IPS-18c (cell line): ENCODE measurements at regions not wholly inside any gene's neighbourhood (a gene's known extent, or its start where the extent isn't known, plus 50 kb on each side); places are given as distances from the start of the nearest gene placed in this dataset.

Experiments
- H3K4me3 ChIP-seq: 2 replicates; pipeline ENCODE4 v1.7.0; 2013; ENCODE audit warnings: low read depth, mild to moderate bottlenecking, low read length, moderate library complexity; ENCODE audit not compliant: insufficient read depth
- H3K9me3 ChIP-seq: one replicate; pipeline ENCODE4 v1.6.1; 2013; ENCODE audit warnings: mild to moderate bottlenecking, low read length, moderate library complexity; ENCODE audit not compliant: control insufficient read depth, insufficient read depth

DNA sequence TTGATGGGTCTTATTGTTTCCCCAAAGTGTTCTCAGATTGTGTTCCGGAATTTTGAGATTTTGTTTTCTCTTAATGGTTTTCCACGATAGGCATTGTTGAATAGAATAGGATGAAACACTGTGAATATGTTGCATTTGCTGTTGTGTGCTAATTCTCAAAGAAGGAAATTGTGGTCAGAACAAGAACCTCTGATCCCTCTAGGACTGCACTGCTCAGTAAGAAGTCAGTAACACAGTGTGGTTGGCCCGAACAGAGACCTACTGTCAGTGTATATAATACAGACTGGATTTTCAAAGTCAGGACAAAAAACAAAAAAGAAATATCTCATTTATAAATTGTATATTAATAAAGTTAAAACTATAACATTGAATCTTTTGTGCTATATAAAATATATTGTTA, 494.8 kb downstream of the MAT2B start:
- Histone ChIP-seq H3K9me3 (no peaks in the 10 kb centered on the region), H3K4me3 (no peak overlapping the region)

DNA sequence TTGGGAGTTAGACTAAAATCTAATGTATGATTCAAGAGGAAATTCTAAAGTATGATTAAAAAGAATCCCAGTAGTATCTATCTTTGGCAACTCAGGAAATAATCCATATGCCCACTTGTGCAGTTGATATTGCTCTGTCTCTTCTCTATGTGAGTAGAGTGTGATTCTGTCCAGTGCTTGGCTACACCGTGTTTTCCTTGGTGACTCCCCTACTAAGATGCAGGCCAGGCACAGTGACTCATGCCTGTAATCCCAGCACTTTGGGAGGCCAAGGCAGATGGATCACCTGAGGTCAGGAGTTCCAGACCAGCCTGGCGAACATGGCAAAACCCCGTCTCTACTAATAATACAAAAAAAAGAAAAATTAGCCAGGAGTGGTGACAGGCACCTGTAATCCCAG, 495.4 kb downstream of the MAT2B start:
- Histone ChIP-seq H3K9me3 (no peaks in the 10 kb centered on the region), H3K4me3 (no peak overlapping the region)

DNA sequence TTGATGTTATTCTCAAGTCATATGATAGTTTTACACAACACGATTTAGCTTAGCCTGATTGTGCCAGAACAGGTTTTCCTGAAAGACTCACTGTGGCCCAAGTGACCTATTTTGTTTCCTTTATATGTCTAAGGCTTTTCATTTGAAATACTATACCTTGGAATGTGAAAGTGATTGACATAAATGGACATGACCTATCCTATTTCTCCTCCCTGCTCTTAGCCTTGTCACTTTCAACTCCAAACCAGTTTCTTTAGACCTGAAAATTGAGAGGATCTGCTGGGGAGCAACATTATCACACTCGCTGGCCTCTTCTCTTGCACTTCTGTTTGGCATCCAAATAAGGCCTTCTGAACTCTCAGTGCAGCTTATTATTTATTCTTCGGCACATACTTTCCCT, 496.8 kb downstream of the MAT2B start:
- H3K9me3 ChIP-seq: no peaks in the 10 kb centered on the region
- no peak overlapping the region for H3K4me3 ChIP-seq

DNA sequence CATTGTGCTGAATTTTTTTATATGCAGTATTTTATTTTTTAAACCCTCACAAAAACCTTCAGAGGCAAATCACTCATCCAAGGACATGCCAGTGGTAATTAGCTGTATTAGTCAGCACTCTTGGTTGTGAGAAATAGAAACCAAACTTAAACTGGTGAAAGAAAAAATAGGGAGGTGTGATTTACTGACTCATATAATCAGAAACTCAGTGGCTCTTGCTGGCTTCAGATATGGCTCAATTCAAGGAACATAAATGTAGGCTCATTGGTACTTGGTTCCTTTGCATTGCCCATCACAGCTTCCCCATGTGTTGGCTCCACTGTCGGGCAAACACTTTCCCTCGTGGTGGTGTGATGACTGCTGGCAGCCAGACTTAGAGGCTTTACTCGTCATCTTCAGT, 497.2 kb downstream of the MAT2B start:
- Histone ChIP-seq H3K9me3 (no peaks in the 10 kb centered on the region), H3K4me3 (no peak overlapping the region)

DNA sequence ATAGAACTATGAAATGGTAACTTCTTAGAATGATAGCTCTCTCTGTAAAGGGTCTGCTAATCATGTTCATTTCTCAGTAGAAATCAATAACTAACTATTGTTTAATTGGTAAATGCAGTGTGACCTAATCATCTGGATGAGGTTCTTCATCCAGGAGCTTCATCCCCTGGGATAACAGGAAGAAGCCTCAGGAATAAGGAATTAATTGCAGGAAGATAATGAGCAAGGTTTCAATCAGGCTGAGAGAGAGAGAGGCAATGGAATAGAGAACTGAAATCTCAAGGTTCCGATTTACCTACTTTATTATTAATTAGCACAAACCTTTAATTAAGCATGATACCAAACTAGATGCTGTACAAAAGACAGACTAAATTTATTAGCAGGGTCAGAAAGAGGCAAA, 499.7 kb downstream of the MAT2B start:
- no peak overlapping the region for H3K4me3 ChIP-seq
- H3K9me3 ChIP-seq: no peaks in the 10 kb centered on the region

DNA sequence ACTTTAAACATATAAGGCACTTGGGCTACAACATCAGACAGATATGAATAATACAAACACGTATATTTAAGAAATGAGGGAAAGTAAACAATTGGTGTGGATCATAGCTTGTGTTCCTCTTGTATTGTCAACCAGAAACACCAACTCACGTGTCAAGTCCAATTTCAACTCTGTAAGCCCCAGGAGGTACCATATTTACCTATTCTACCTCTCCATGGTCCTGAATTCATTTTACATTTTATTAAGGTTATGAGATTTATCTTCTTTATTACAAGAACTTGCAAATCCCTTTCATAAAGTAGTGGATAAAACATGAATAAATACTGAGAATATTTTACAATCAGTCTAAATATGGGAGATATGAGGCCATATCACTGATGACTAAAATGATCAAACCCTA, 501.6 kb downstream of the MAT2B start:
- H3K4me3 ChIP-seq: no peak overlapping the region

DNA sequence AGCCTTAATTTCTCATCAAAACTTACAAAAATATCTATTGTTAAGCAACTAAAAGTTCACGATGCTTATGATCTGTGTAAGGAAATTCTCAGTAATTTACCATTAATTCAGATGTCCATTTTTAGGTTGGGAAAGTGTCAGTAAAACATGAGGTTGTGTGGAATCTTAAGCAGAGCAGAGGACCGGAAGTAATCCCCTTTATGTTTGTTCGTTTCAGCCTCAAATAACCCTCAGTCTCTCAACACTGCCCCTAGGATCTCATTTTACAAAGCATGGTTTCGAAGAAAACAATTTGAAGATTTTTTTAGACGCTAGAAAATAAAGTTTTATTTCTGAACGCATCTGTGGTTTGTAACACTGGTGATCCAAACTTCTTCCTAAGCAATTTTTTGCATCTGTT, 504.2 kb downstream of the MAT2B start:
- no peak overlapping the region for H3K4me3 ChIP-seq
- H3K9me3 ChIP-seq: no peaks in the 10 kb centered on the region

More for the DNA sequence above, 501.6 kb downstream of the MAT2B start:
- no peaks in the 10 kb centered on the region for H3K9me3 ChIP-seq

DNA sequence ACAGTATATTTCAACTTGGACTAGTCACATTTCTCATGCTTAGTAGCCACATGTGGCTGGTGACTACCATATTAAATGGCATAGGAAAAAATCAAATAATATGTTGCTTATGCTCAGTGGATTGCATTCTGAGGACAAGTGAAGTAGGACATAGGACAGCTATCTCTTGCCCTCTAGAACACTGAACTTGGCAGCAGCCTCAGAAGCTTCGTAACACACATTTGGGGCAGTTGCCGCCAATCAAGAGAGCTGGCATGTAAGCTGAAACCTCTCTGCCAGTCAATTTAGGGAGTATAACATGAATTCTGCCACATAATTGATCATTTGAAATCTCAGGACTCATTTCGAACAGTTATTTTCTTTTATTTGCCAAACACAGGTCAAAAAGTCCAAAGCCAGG, 505.5 kb downstream of the MAT2B start:
- no peak overlapping the region for H3K4me3 ChIP-seq
- H3K9me3 ChIP-seq: no peaks in the 10 kb centered on the region

DNA sequence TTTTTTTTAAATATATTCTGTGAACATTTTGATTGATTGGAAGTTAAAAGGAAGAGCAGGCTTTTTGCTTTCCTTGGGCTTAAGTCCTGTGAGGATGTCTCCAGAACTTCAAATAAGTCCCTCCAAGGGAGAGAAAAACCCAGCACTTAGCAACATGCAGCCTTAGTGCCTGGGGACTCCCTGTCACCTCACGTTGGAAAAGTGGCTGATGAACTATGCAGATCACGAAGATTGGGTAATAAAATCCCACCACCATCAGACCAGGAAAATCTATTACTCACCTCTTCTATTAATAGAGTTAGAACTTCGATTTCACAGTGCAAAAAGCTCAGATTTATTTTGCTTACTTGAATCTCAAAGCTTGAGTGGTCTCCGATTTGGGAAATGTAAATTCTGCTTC, 507.0 kb downstream of the MAT2B start:
- H3K4me3 ChIP-seq: no peak overlapping the region
- H3K9me3 ChIP-seq: no peaks in the 10 kb centered on the region

DNA sequence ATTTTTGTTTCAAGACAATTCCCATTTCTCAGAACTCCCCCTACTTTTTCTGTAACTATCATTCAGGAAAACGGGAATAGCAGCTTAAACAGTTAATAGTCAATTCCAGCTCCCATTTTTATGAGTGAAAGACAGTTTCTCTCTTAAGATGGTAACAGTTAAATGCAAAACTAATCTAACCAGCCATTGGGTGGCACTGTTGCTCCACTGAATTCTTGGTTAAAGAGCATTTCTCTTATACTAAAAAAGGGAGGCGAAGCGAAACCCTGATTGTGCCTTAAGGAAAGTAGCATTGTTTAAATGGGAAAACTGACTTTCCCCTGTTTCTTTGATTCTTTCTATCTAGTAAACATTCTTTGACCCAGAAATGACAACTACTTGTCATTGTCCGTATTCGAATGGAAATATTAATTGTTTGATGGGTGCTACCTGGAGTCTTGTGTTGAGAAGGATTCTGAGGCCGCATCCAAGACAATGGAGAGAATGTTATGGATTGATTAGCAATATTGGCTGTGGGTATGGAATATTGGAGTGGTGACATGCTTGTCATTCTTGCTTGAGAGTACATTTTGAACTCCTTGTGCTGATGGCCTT, 507.8 kb downstream of the MAT2B start:
- Histone ChIP-seq H3K9me3 (no peaks in the 10 kb centered on the region), H3K4me3 (no peak overlapping the region)

DNA sequence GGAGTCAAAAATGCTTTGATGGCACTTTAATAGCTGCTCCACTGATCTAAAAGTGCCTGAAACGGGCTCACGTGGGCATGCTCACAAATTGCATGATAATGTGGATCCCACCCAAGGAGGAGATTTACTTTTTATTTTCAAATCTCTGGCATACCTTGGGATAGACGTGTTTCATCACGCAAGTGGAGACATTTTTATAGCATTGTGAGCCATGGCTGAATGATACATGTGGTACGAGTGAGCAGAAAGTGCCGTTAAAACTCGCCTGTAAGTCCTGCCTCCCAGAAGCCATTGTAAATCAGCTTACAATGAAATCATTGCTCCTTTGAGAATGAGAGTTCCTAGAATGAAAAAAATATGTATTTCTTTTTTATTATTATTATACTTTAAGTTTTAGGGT, 514.7 kb downstream of the MAT2B start:
- no peaks in the 10 kb centered on the region for H3K9me3 ChIP-seq
- H3K4me3 ChIP-seq: no peak overlapping the region

DNA sequence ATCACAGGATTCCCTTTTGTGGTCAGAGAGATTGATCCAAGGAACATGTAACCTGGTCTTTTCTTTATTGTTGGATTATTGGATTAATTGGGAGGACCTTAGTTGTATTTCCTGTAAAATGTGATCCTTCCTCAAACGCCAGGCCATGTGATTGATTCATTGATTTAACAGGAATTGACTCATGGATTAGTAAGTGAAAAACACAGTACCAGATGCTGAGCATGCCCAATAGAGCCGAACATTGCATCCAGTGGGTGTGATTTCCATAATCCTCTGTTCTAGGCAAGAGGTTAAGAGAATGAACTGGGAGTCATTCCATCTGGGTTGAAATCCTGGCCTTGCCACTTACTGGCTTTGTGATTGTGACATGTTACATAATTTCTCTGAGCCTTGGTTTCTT, 522.3 kb downstream of the MAT2B start:
- no peak overlapping the region for H3K4me3 ChIP-seq

DNA sequence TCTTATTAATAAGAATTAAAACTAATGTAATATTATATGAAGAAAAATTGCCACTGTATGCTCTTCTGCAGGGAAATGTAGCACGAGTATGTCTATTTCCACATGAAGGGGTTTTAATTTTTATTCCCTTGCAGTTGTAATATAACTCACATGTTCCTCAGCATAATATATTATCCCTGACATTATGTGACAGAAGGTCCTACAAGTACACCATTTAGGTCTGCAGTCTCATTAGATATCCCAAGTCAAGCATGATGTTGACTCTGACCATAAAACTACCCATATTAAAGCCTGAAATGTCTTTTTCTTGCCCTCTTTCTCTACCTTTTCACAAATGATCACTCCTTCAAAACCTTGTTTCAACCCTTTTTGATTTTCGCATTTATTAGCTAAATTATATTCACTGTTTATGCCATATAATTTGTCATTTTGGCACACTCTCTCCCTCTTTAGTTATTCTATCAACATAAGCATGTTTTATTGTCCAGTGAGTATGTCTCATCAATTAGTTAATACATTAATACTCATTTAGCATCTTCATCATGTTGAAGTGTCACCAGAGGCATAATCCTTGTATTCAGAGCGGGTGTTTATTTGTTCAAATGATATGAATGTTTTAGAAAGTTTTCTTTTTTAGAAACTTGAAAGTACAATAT, 532.8 kb downstream of the MAT2B start:
- H3K4me3 ChIP-seq: no peak overlapping the region
- no peaks in the 10 kb centered on the region for H3K9me3 ChIP-seq

More for the DNA sequence above, 522.3 kb downstream of the MAT2B start:
- no peaks in the 10 kb centered on the region for H3K9me3 ChIP-seq

DNA sequence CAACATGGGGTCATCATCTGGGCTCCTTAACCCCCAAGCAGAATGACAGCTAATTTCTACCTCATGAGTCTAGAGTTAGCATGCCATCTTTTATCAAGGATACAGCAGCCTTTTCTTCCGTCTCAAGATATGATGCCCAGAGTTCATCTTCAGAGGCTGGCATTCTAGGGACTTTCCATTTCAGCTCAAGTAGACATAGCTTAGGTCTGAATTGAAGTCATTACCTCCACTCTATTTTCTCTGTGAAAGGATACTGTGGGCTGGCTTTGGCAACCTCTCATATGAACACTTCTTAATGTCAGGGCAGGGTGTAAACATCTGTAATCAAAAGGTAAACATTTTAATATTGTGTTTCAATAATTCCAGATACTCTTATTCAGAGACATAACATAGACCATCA, 535.7 kb downstream of the MAT2B start:
- no peak overlapping the region for H3K4me3 ChIP-seq
- H3K9me3 ChIP-seq: no peaks in the 10 kb centered on the region

DNA sequence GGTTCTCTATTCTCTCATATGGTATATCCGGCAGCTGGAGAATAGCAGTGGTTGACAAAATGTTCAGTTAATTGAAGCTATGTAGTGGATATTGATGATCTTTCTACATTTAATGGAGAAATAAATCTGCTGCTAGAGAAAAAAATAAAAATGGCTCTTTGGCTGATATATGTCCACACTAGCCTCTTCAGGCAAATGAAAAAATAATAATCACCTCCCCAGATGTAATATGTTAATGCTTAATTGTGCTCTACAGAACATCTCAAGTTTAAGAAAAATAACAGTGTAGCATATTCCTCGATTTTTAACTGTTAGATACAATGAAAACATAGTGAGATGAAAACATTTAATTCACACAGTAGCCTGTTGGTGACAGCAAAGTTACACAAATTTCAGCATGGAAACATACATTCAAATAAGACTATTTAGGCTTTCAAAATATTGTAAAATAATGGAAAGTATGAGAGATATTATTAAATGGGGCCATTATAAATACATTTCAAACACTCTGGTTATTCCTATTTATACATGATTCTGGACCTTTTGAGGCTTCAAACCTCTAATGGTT, 543.0 kb downstream of the MAT2B start:
- H3K4me3 ChIP-seq: no peak overlapping the region
- no peaks in the 10 kb centered on the region for H3K9me3 ChIP-seq

DNA sequence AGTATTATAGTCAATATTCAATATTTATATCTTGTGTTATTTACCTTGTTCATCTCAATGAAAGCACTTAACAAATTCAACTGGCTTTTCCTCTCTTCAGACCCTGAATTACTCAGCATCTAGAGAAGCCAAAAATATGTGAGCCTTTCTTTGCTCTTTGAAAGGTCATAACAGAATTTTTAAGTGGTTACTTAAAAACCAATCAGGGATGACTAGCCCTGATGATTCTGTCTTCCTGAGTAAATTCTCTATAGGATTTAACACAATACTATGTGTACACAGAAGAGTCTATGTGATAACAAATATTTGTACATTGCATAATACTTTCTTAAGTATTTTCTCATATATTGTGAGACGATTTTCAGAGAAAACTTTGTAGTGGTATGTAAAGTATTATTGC, 546.3 kb downstream of the MAT2B start:
- H3K4me3 ChIP-seq: no peak overlapping the region
- no peaks in the 10 kb centered on the region for H3K9me3 ChIP-seq

DNA sequence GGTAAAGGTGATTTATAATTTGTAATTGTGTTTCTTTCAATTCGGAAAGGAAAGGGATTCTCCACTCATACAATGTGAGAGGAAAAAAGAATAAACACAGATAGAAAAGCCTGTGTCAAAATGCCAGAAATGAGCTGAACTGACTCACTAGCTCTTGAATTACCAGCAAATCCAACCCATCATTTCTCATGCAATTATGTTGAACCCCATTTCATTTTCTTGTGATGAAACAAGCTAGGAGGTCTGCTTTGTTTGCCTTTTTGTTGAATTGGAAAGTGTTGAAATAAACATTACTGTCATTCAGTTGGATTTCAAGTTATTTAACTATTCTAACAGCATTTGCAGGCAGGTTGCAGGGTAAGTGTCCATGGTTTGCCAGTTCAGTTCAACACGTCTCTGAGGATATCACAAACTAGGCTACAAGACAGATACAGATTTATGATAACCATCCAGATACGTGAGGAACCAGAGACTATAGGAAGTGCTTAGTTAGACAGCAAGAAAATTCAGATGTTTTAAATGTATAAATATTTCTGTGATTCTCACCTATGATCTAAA, 547.2 kb downstream of the MAT2B start:
- H3K9me3 ChIP-seq: no peaks in the 10 kb centered on the region
- no peak overlapping the region for H3K4me3 ChIP-seq

DNA sequence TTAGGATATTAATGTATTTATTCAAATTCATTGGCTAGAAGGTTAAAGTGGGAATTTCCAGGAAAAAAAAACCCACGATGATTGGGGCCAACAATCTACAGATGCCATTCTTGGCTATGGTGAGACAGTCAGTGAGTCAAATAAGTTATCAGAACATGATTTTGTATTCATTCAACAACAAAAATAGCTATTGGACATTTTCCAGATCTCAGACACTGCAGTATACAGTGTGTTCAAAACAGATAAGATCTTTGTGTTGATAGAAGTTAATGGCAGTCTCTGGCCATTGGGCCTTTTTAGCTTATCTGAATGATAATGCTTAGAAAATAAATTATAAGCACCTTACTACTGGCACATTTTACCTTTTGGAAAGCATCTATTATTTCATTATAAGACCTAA, 547.7 kb downstream of the MAT2B start:
- H3K4me3 ChIP-seq: no peak overlapping the region
- H3K9me3 ChIP-seq: no peaks in the 10 kb centered on the region
